GM21381 (cell line): ENCODE measurements at regions not wholly inside any gene's neighbourhood (a gene's known extent, or its start where the extent isn't known, plus 50 kb on each side); places are given as distances from the start of the nearest gene placed in this dataset.
"Not testable (repeated sequence)": the region's sequence is repeated elsewhere in the genome, so short reads cannot be mapped to it uniquely, and the experiment has no call there.

Source experiments
- ATAC-seq: cut with Tn5 transposase; IDR thresholded peaks from one replicate; pipeline ENCODE4 v1.9.1; 2021; ENCODE audit warnings: mild to moderate bottlenecking, moderate library complexity; ENCODE audit not compliant: unreplicated experiment

- no peak for ATAC-seq
Observed at GRCh38 chr5:68116408-68116807, 99.1 kb upstream of the PIK3R1 start.

GRCh38 chr5:68115584-68115983 is 100.0 kb upstream of the PIK3R1 start:
- no peak for ATAC-seq

- no peak for ATAC-seq
Observed at GRCh38 chr5:68114378-68115040, 101.0 kb upstream of the PIK3R1 start.

- no peak for ATAC-seq
Observed at GRCh38 chr5:68112658-68113057, 102.9 kb upstream of the PIK3R1 start.

- ATAC-seq = no peak
Observed at GRCh38 chr5:68110894-68111293, 104.7 kb upstream of the PIK3R1 start.

- no peak for ATAC-seq
Observed at GRCh38 chr5:68110264-68110663, 105.3 kb upstream of the PIK3R1 start.

GRCh38 chr5:68104217-68104616 is 111.3 kb upstream of the PIK3R1 start:
- not testable (repeated sequence) for ATAC-seq

GRCh38 chr5:68103297-68103696 is 112.3 kb upstream of the PIK3R1 start:
- ATAC-seq = not testable (repeated sequence)

GRCh38 chr5:68099327-68099726 is 116.2 kb upstream of the PIK3R1 start:
- ATAC-seq = no peak

- ATAC-seq = no peak
Observed at GRCh38 chr5:68093455-68094159, 121.9 kb upstream of the PIK3R1 start.

GRCh38 chr5:68088302-68088701 is 127.3 kb upstream of the PIK3R1 start:
- ATAC-seq = no peak

- ATAC-seq = no peak
Observed at GRCh38 chr5:68087866-68088265, 127.7 kb upstream of the PIK3R1 start.

- ATAC-seq = no peak
Observed at GRCh38 chr5:68086857-68087256, 128.7 kb upstream of the PIK3R1 start.

- ATAC-seq = no peak
Observed at GRCh38 chr5:68086439-68086838, 129.1 kb upstream of the PIK3R1 start.

- no peak for ATAC-seq
Observed at GRCh38 chr5:68084396-68084795, 131.2 kb upstream of the PIK3R1 start.

GRCh38 chr5:68080282-68081050 is 135.1 kb upstream of the PIK3R1 start:
- ATAC-seq = no peak

GRCh38 chr5:68077349-68077894 is 138.1 kb upstream of the PIK3R1 start:
- no peak for ATAC-seq

GRCh38 chr5:68074633-68075032 is 140.9 kb upstream of the PIK3R1 start:
- no peak for ATAC-seq

GRCh38 chr5:68074048-68074632 is 141.4 kb upstream of the PIK3R1 start:
- no peak for ATAC-seq

- no peak for ATAC-seq
Observed at GRCh38 chr5:68071736-68072135, 143.8 kb upstream of the PIK3R1 start.

GRCh38 chr5:68071282-68071632 is 144.3 kb upstream of the PIK3R1 start:
- no peak for ATAC-seq
